ENCODE measurements at regions not wholly inside any gene's neighbourhood (a gene's known extent, or its start where the extent isn't known, plus 50 kb on each side); places are given as distances from the start of the nearest gene placed in this dataset.

DNA sequence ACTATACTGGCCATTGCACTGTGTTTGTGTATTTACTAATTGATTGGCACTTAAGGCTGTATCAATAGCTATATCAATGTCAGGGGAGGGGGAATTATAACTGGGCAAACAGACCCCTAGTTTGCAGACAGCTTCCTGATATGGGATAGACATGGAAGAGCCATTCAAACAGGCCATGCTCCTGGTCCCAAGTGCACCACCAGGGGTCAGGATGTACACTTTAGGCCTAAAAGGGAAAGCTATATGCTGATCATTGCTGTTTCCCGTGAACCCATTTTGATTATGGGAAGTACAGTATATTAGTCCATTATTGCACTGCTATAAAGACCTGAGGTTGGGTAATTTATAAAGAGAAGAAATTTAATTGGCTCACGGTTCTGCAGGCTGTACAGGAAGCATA lies 124.9 kb upstream of the BACE2 start:
- Mint-ChIP-seq H3K36me3 (ENCODE audit: low read depth) (no peaks in the 10 kb centered on the region), H3K4me1 (ENCODE audit: low read depth) (no peaks in the 10 kb centered on the region), H3K27me3 (peaks cover 23% of the 10 kb centered on the region), H3K4me3 (no peak overlapping the region), H3K9me3 (no peaks in the 10 kb centered on the region), H3K27ac (no peak overlapping the region)
- H3K27me3 ChIP-seq (ENCODE audit: control insufficient read depth in 1 of 2, insufficient read depth in 2 of 2, low read length in 2 of 2) = peaks cover 0 to 2% of the 10 kb centered on the region in 2 experiments
- no peaks in the 10 kb centered on the region for H3K4me1 ChIP-seq (ENCODE audit: insufficient read depth, low read length)
- POLR2A ChIA-PET = no interaction called here
- H3K27ac ChIP-seq (ENCODE audit: low read depth in 1 of 2, low read length in 2 of 2) = no peak overlapping the region
- TF ChIP-seq, protein P1, sequence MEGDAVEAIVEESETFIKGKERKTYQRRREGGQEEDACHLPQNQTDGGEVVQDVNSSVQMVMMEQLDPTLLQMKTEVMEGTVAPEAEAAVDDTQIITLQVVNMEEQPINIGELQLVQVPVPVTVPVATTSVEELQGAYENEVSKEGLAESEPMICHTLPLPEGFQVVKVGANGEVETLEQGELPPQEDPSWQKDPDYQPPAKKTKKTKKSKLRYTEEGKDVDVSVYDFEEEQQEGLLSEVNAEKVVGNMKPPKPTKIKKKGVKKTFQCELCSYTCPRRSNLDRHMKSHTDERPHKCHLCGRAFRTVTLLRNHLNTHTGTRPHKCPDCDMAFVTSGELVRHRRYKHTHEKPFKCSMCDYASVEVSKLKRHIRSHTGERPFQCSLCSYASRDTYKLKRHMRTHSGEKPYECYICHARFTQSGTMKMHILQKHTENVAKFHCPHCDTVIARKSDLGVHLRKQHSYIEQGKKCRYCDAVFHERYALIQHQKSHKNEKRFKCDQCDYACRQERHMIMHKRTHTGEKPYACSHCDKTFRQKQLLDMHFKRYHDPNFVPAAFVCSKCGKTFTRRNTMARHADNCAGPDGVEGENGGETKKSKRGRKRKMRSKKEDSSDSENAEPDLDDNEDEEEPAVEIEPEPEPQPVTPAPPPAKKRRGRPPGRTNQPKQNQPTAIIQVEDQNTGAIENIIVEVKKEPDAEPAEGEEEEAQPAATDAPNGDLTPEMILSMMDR (IDR thresholded peaks at IDR 0.05) = no peak
- H3K4me3 ChIP-seq (ENCODE audit: low read length) = no peak overlapping the region
- DNase-seq (no peak), ATAC-seq (ENCODE audit: poor library complexity) (no peak)
- CTCF ChIA-PET = no interaction called here
- no peaks in the 10 kb centered on the region for H3K9me3 ChIP-seq (ENCODE audit: control insufficient read depth in 1 of 2, insufficient read depth in 1 of 2, low read length in 2 of 2)
- H3K36me3 ChIP-seq (ENCODE audit: insufficient read depth, low read length) = no peaks in the 10 kb centered on the region
- intact Hi-C loops (cut with DNase I, micrococcal nuclease) = no loop called here

DNA sequence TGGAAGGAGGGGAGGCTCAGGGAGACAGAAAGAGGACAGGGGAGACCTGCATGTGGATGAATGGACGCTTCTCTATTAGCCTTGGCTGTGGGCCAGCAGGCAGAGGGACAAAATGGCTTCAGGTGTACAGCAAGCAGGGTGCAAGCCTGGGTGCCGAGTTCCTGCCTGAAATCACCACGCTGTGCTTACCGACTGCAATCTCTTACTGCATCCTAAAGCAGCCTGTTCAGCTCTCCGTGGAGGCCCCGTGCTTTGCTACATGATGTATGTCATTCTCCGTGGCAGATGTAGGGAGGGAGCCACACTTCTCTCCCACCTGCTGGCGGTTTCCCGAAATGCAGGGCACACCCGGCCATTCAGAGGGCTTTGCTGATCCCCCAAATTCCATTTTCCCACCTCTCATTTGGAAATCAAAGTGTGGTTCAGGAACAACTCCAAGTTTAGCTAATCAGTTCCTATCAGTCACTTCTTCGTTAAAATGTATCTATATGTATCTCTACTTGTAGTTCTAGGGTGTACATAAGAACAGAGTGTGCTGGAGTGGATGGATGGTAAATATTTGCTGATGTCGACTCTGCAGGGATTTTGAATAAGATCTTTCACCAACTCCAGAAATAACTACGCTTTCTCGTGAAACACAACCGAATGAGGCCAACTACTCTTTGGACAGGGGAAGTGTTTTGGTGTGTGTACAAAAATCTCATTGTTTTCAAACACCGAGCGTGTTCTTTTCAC lies 122.3 kb upstream of the BACE2 start:
- ChIA-PET CTCF (no interaction called here), POLR2A (no interaction called here)
- H3K9me3 ChIP-seq (ENCODE audit: control insufficient read depth in 1 of 2, insufficient read depth in 1 of 2, low read length in 2 of 2) = no peaks in the 10 kb centered on the region
- Mint-ChIP-seq H3K9me3 (no peaks in the 10 kb centered on the region), H3K4me1 (ENCODE audit: low read depth) (no peaks in the 10 kb centered on the region), H3K36me3 (ENCODE audit: low read depth) (no peaks in the 10 kb centered on the region), H3K27ac (no peak overlapping the region), H3K4me3 (no peak overlapping the region), H3K27me3 (peaks cover 23% of the 10 kb centered on the region)
- intact Hi-C loops (cut with DNase I, micrococcal nuclease) = no loop called here
- ATAC-seq (ENCODE audit: poor library complexity) (no peak), DNase-seq (no peak)
- H3K27me3 ChIP-seq (ENCODE audit: control insufficient read depth in 1 of 2, insufficient read depth in 2 of 2, low read length in 2 of 2) = no peaks in the 10 kb centered on the region
- H3K4me1 ChIP-seq (ENCODE audit: insufficient read depth, low read length) = no peaks in the 10 kb centered on the region
- no peak overlapping the region for H3K4me3 ChIP-seq (ENCODE audit: low read length)
- no peaks in the 10 kb centered on the region for H3K36me3 ChIP-seq (ENCODE audit: insufficient read depth, low read length)
- TF ChIP-seq, protein P1 (IDR thresholded peaks at IDR 0.05) = no peak
- no peak overlapping the region for H3K27ac ChIP-seq (ENCODE audit: low read depth in 1 of 2, low read length in 2 of 2)

DNA sequence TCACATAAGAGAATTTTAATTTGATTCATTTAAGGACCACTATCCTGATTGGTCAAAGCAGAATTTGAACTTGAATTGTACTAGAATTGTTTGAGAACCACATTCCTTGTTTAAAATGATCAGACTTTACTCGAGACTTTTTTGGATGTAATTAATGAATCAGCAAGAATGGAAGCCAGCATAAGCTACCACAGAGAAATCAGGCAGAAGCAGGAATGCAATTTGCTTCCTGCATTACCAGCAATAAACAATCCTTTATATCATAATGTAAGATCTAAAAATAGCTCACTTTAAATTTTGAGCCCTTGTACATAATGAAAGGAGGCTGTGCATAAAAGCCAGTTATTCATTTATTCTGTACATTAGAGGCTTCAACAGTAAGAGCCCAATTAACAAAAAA lies 119.8 kb upstream of the BACE2 start:
- H3K27ac ChIP-seq (ENCODE audit: low read depth in 1 of 2, low read length in 2 of 2) = no peak overlapping the region
- TF ChIP-seq, protein P1 (IDR thresholded peaks at IDR 0.05) = no peak
- no peaks in the 10 kb centered on the region for H3K36me3 ChIP-seq (ENCODE audit: insufficient read depth, low read length)
- CTCF ChIA-PET = no interaction called here
- Mint-ChIP-seq H3K27ac (no peak overlapping the region), H3K4me1 (ENCODE audit: low read depth) (no peaks in the 10 kb centered on the region), H3K9me3 (no peaks in the 10 kb centered on the region), H3K4me3 (no peak overlapping the region), H3K36me3 (ENCODE audit: low read depth) (no peaks in the 10 kb centered on the region), H3K27me3 (peaks cover 13% of the 10 kb centered on the region)
- no peaks in the 10 kb centered on the region for H3K4me1 ChIP-seq (ENCODE audit: insufficient read depth, low read length)
- intact Hi-C loops (cut with DNase I, micrococcal nuclease) = no loop called here
- DNase-seq (no peak), ATAC-seq (ENCODE audit: poor library complexity) (no peak)
- no peaks in the 10 kb centered on the region for H3K27me3 ChIP-seq (ENCODE audit: control insufficient read depth in 1 of 2, insufficient read depth in 2 of 2, low read length in 2 of 2)
- POLR2A ChIA-PET = no interaction called here
- H3K4me3 ChIP-seq (ENCODE audit: low read length) = no peak overlapping the region
- no peaks in the 10 kb centered on the region for H3K9me3 ChIP-seq (ENCODE audit: control insufficient read depth in 1 of 2, insufficient read depth in 1 of 2, low read length in 2 of 2)

All from CD4-positive, alpha-beta T cell (primary cell).